GM23338 (cell line): ENCODE measurements at regions not wholly inside any gene's neighbourhood (a gene's known extent, or its start where the extent isn't known, plus 50 kb on each side); places are given as distances from the start of the nearest gene placed in this dataset.

Experiments
- ATAC-seq: fragments of 200-7000 bp; cut with Tn5 transposase; 3 replicates; pipeline ENCODE4 v1.9.1; 2020
- DNase-seq: peaks from one replicate; pipeline ENCODE4 v3.0.0-alpha.2; 2015; ENCODE audit warnings: low spot score
- H2AFZ ChIP-seq: fragments of 200-600 bp; sonication (generic); 2 replicates; pipeline ENCODE4 v1.8.0; 2016; ENCODE audit warnings: antibody characterized with exemption, mild to moderate bottlenecking, moderate library complexity
- H3F3A ChIP-seq: fragments of 200-600 bp; sonication (generic); replicated peaks from 2 replicates; pipeline ENCODE4 v1.8.0; 2017; ENCODE audit warnings: antibody characterized with exemption, mixed run types, low read depth
- H3K27ac ChIP-seq: fragments of 200-600 bp; sonication (generic); 2 replicates; pipeline ENCODE4 v1.6.1; 2016; ENCODE audit warnings: low read depth
- H3K27me3 ChIP-seq: fragments of 200-600 bp; sonication (generic); 2 replicates; pipeline ENCODE4 v1.8.0; 2016; ENCODE audit warnings: mild to moderate bottlenecking, mixed run types, moderate library complexity; ENCODE audit not compliant: insufficient read depth
- H3K36me3 ChIP-seq: fragments of 200-600 bp; sonication (generic); 2 replicates; pipeline ENCODE4 v1.8.0; 2016; ENCODE audit warnings: mild to moderate bottlenecking; ENCODE audit not compliant: insufficient read depth
- H3K4me1 ChIP-seq: fragments of 200-600 bp; sonication (generic); 2 replicates; pipeline ENCODE4 v1.8.0; 2016; ENCODE audit warnings: mild to moderate bottlenecking, moderate library complexity; ENCODE audit not compliant: insufficient read depth
- H3K4me2 ChIP-seq: fragments of 200-600 bp; sonication (generic); 2 replicates; pipeline ENCODE4 v1.7.1; 2017; ENCODE audit warnings: mixed run types
- H3K4me3 ChIP-seq: fragments of 200-600 bp; sonication (generic); 2 replicates; pipeline ENCODE4 v1.6.1; 2016; ENCODE audit warnings: mixed run types
- H3K79me2 ChIP-seq: fragments of 200-600 bp; sonication (generic); replicated peaks from 2 replicates; pipeline ENCODE4 v1.8.0; 2017; ENCODE audit warnings: mild to moderate bottlenecking; ENCODE audit not compliant: insufficient read depth
- H3K9me2 ChIP-seq: fragments of 200-600 bp; sonication (generic); 2 replicates; pipeline ENCODE4 v1.8.0; 2017; ENCODE audit not compliant: insufficient read depth
- H4K20me1 ChIP-seq: fragments of 200-600 bp; sonication (generic); replicated peaks from 2 replicates; pipeline ENCODE4 v1.8.0; 2017; ENCODE audit warnings: mild to moderate bottlenecking; ENCODE audit not compliant: insufficient read depth
- H3K27ac Mint-ChIP-seq: 2 replicates; pipeline ENCODE4 v1.8.0; 2020; ENCODE audit warnings: inconsistent platforms, mild to moderate bottlenecking, moderate library complexity, mixed read lengths
- H3K27me3 Mint-ChIP-seq: 3 replicates; pipeline ENCODE4 v1.8.0; 2022; ENCODE audit warnings: low read depth, mild to moderate bottlenecking, moderate library complexity, mixed read lengths, inconsistent platforms; ENCODE audit not compliant: insufficient read depth, poor library complexity
- H3K36me3 Mint-ChIP-seq: 3 replicates; pipeline ENCODE4 v1.8.0; 2021; ENCODE audit warnings: low read depth, mild to moderate bottlenecking, inconsistent platforms, moderate library complexity, mixed read lengths
- H3K4me1 Mint-ChIP-seq: 3 replicates; pipeline ENCODE4 v1.8.0; 2020; ENCODE audit warnings: mild to moderate bottlenecking, inconsistent platforms, mixed read lengths
- H3K4me3 Mint-ChIP-seq: 3 replicates; pipeline ENCODE4 v1.8.0; 2021; ENCODE audit warnings: moderate library complexity, mild to moderate bottlenecking, inconsistent platforms, mixed read lengths
- H3K9me3 Mint-ChIP-seq: 3 replicates; pipeline ENCODE4 v1.8.0; 2020; ENCODE audit warnings: moderate library complexity, mild to moderate bottlenecking, inconsistent platforms, mixed read lengths
- EZH2 ChIP-seq: fragments of 200-600 bp; sonication (generic); IDR thresholded peaks from one replicate; pipeline ENCODE4 v1.8.0; 2017; ENCODE audit warnings: antibody characterized with exemption, mild to moderate bottlenecking, low read depth; ENCODE audit not compliant: unreplicated experiment
- EZH2phosphoT487 ChIP-seq: fragments of 200-600 bp; sonication (generic); IDR thresholded peaks from one replicate; pipeline ENCODE4 v1.8.1; 2018; ENCODE audit warnings: antibody characterized with exemption; ENCODE audit not compliant: unreplicated experiment
- JUNB ChIP-seq: IDR thresholded peaks from one replicate; pipeline ENCODE4 v1.6.1; 2016; ENCODE audit warnings: antibody characterized with exemption; ENCODE audit not compliant: unreplicated experiment
- POLR2AphosphoS5 ChIP-seq: IDR thresholded peaks from 2 replicates; pipeline ENCODE4 v1.6.1; 2016; ENCODE audit warnings: antibody characterized with exemption, low read depth
- STAT1 ChIP-seq: IDR thresholded peaks from one replicate; pipeline ENCODE4 v1.6.1; 2016; ENCODE audit warnings: antibody characterized with exemption; ENCODE audit not compliant: unreplicated experiment
- ZNF331 ChIP-seq: fragments of 250-450 bp; sonication (Bioruptor Pico); IDR thresholded peaks from 2 replicates; pipeline ENCODE4 v1.5.0; 2020; ENCODE audit warnings: low read depth, mild to moderate bottlenecking, moderate library complexity
- TF ChIP-seq, protein P1 (sequence below): fragments of 250-450 bp; sonication (Bioruptor Pico); IDR thresholded peaks from 2 replicates; pipeline ENCODE4 v1.5.0; 2020; ENCODE audit warnings: mild to moderate bottlenecking, moderate library complexity
- TF ChIP-seq, protein P2 (sequence below): IDR thresholded peaks from 2 replicates; pipeline ENCODE4 v1.6.1; 2016; ENCODE audit warnings: antibody characterized with exemption
- TF ChIP-seq, protein P3 (sequence below), 2 experiments: fragments of 200-600 bp in 1 of 2; sonication (generic) in 1 of 2; conservative IDR thresholded peaks; 2 replicates each; pipeline versions ENCODE4 v1.5.1 to v1.6.1; 2016 to 2017; ENCODE audit warnings: antibody characterized with exemption in 2 of 2, low read depth in 2 of 2, mild to moderate bottlenecking in 2 of 2, moderate library complexity in 1 of 2

- no peaks in the 10 kb centered on the region for H3K9me3 Mint-ChIP-seq
- H3K79me2 ChIP-seq, result no peaks in the 10 kb centered on the region
These were observed 61.4 kb upstream of the BEGAIN start for GRCh38 chr14:100648474-100649172.

More at GRCh38 chr14:100648474-100649172, 61.4 kb upstream of the BEGAIN start:
- Mint-ChIP-seq H3K36me3 (no peaks in the 10 kb centered on the region), H3K4me1 (peaks cover 10% of the 10 kb centered on the region), H3K27ac (no peak overlapping the region), H3K4me3 (no peak overlapping the region), H3K27me3 (peaks cover 6% of the 10 kb centered on the region)
- Histone ChIP-seq H3K27me3 (no peaks in the 10 kb centered on the region), H3K36me3 (no peaks in the 10 kb centered on the region), H3F3A (no peaks in the 10 kb centered on the region), H3K9me2 (no peaks in the 10 kb centered on the region), H2AFZ (no peak overlapping the region), H3K27ac (no peak overlapping the region), H4K20me1 (no peaks in the 10 kb centered on the region), H3K4me1 (peaks cover 10% of the 10 kb centered on the region), H3K4me3 (no peak overlapping the region), H3K4me2 (no peak overlapping the region)
- TF ChIP-seq, protein P1, sequence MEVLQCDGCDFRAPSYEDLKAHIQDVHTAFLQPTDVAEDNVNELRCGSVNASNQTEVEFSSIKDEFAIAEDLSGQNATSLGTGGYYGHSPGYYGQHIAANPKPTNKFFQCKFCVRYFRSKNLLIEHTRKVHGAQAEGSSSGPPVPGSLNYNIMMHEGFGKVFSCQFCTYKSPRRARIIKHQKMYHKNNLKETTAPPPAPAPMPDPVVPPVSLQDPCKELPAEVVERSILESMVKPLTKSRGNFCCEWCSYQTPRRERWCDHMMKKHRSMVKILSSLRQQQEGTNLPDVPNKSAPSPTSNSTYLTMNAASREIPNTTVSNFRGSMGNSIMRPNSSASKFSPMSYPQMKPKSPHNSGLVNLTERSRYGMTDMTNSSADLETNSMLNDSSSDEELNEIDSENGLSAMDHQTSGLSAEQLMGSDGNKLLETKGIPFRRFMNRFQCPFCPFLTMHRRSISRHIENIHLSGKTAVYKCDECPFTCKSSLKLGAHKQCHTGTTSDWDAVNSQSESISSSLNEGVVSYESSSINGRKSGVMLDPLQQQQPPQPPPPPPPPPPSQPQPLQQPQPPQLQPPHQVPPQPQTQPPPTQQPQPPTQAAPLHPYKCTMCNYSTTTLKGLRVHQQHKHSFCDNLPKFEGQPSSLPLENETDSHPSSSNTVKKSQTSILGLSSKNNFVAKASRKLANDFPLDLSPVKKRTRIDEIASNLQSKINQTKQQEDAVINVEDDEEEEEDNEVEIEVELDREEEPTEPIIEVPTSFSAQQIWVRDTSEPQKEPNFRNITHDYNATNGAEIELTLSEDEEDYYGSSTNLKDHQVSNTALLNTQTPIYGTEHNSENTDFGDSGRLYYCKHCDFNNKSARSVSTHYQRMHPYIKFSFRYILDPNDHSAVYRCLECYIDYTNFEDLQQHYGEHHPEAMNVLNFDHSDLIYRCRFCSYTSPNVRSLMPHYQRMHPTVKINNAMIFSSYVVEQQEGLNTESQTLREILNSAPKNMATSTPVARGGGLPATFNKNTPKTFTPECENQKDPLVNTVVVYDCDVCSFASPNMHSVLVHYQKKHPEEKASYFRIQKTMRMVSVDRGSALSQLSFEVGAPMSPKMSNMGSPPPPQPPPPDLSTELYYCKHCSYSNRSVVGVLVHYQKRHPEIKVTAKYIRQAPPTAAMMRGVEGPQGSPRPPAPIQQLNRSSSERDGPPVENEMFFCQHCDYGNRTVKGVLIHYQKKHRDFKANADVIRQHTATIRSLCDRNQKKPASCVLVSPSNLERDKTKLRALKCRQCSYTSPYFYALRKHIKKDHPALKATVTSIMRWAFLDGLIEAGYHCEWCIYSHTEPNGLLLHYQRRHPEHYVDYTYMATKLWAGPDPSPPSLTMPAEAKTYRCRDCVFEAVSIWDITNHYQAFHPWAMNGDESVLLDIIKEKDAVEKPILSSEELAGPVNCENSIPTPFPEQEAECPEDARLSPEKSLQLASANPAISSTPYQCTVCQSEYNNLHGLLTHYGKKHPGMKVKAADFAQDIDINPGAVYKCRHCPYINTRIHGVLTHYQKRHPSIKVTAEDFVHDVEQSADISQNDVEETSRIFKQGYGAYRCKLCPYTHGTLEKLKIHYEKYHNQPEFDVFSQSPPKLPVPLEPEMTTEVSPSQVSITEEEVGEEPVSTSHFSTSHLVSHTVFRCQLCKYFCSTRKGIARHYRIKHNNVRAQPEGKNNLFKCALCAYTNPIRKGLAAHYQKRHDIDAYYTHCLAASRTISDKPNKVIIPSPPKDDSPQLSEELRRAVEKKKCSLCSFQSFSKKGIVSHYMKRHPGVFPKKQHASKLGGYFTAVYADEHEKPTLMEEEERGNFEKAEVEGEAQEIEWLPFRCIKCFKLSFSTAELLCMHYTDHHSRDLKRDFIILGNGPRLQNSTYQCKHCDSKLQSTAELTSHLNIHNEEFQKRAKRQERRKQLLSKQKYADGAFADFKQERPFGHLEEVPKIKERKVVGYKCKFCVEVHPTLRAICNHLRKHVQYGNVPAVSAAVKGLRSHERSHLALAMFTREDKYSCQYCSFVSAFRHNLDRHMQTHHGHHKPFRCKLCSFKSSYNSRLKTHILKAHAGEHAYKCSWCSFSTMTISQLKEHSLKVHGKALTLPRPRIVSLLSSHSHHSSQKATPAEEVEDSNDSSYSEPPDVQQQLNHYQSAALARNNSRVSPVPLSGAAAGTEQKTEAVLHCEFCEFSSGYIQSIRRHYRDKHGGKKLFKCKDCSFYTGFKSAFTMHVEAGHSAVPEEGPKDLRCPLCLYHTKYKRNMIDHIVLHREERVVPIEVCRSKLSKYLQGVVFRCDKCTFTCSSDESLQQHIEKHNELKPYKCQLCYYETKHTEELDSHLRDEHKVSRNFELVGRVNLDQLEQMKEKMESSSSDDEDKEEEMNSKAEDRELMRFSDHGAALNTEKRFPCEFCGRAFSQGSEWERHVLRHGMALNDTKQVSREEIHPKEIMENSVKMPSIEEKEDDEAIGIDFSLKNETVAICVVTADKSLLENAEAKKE, result no peak
- TF ChIP-seq ZNF331 (CRISPR knock-in tag) (no peak), EZH2phosphoT487 (no peak), STAT1 (no peak), POLR2AphosphoS5 (no peak), JUNB (no peak), EZH2 (no peak)
- TF ChIP-seq, protein P2, sequence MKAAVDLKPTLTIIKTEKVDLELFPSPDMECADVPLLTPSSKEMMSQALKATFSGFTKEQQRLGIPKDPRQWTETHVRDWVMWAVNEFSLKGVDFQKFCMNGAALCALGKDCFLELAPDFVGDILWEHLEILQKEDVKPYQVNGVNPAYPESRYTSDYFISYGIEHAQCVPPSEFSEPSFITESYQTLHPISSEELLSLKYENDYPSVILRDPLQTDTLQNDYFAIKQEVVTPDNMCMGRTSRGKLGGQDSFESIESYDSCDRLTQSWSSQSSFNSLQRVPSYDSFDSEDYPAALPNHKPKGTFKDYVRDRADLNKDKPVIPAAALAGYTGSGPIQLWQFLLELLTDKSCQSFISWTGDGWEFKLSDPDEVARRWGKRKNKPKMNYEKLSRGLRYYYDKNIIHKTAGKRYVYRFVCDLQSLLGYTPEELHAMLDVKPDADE, result no peak
- TF ChIP-seq, protein P3, sequence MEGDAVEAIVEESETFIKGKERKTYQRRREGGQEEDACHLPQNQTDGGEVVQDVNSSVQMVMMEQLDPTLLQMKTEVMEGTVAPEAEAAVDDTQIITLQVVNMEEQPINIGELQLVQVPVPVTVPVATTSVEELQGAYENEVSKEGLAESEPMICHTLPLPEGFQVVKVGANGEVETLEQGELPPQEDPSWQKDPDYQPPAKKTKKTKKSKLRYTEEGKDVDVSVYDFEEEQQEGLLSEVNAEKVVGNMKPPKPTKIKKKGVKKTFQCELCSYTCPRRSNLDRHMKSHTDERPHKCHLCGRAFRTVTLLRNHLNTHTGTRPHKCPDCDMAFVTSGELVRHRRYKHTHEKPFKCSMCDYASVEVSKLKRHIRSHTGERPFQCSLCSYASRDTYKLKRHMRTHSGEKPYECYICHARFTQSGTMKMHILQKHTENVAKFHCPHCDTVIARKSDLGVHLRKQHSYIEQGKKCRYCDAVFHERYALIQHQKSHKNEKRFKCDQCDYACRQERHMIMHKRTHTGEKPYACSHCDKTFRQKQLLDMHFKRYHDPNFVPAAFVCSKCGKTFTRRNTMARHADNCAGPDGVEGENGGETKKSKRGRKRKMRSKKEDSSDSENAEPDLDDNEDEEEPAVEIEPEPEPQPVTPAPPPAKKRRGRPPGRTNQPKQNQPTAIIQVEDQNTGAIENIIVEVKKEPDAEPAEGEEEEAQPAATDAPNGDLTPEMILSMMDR (conservative IDR thresholded peaks at IDR 0.05; ENCODE audit: low read depth in 2 of 2), result no peak
- no peak for ATAC-seq
- no peak for DNase-seq
